ENCODE measurements at regions not wholly inside any gene's neighbourhood (a gene's known extent, or its start where the extent isn't known, plus 50 kb on each side); places are given as distances from the start of the nearest gene placed in this dataset.

- no peak for TF ChIP-seq CTCF (IDR thresholded peaks at IDR 0.05; ENCODE audit: low read depth, low read length, poor library complexity, severe bottlenecking)
- TF ChIP-seq EZH2phosphoT487 (IDR thresholded peaks at IDR 0.05; ENCODE audit: borderline replicate concordance, low read length): no peak
Measured at GRCh38 chr9:92232190-92232589, 61.3 kb downstream of the IARS1 start.

All from DOHH2 (cell line).